ENCODE measurements at regions not wholly inside any gene's neighbourhood (a gene's known extent, or its start where the extent isn't known, plus 50 kb on each side); places are given as distances from the start of the nearest gene placed in this dataset.

- no peak for DNase-seq (ENCODE audit: low spot score)
- H3K27ac ChIP-seq = no peak overlapping the region
- TF ChIP-seq CTCF (IDR thresholded peaks at IDR 0.05) = no peak
- H3K4me3 ChIP-seq = no peak overlapping the region
Observed at GRCh38 chrX:8927701-8928100, 106.2 kb downstream of the FAM9B start.

DNA sequence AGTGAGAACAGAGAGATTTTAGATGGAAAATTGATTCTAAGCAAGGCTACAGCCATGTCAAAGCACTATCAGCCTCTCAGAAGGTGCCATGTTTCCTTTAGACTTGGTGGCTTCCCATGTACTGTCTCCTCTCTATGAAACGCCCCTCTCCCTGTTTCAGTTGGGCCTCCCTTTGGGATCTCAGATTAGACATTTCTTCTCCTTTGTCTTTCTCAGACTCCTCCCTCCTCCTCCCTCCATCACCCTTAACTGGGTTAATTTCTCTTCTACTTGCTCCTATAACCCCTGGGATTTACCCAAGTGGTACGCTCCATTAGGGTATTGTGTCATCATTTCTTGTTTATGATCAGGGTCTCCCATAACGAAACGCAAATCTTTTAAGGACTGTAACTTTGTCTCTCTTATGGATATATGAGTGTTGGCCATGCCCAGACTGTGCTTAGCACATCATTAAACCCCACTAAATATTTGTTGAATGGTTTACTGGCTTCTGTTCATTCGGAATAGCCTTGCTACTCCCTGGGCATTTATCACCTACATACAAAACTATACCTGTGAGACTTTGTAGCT is 106.8 kb downstream of the FAM9B start:
- TF ChIP-seq CTCF (IDR thresholded peaks at IDR 0.05) = no peak
- Histone ChIP-seq H3K4me3 (no peak overlapping the region), H3K27ac (no peak overlapping the region)
- no peak for DNase-seq (ENCODE audit: low spot score)

- TF ChIP-seq CTCF (IDR thresholded peaks at IDR 0.05) = no peak
- Histone ChIP-seq H3K4me3 (no peak overlapping the region), H3K27ac (no peak overlapping the region)
- DNase-seq (ENCODE audit: low spot score) = no peak
Observed at GRCh38 chrX:8921615-8922014, 112.3 kb downstream of the FAM9B start.

- no peak overlapping the region for H3K4me3 ChIP-seq
- no peak for TF ChIP-seq CTCF (IDR thresholded peaks at IDR 0.05)
- no peak for DNase-seq (ENCODE audit: low spot score)
- H3K27ac ChIP-seq = no peak overlapping the region
Observed at GRCh38 chrX:8919801-8920200, 114.1 kb downstream of the FAM9B start.

DNA sequence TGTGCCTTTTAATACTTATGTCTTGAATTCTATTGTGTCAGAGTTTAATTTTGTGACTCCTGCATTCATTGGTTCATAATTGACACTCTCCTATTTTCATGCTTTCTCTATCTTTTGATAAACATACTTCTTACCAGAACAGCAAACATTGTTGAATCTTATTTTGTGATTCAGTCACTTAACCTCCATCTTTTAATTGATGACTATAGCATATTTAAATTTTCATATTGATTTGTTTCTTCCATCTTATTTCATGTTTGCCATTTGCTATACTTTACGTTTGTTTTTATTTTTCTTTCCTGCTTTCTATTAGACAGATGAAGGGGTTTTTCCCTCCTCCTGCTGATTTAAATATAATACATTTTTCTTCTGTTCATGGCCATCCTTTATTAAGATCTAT is 115.5 kb upstream of the FAM9A start:
- Histone ChIP-seq H3K4me3 (no peak overlapping the region), H3K27ac (no peak overlapping the region)
- no peak for DNase-seq (ENCODE audit: low spot score)
- TF ChIP-seq CTCF (IDR thresholded peaks at IDR 0.05) = no peak

GRCh38 chrX:8914681-8915080 is 113.5 kb upstream of the FAM9A start:
- Histone ChIP-seq H3K4me3 (no peak overlapping the region), H3K27ac (no peak overlapping the region)
- DNase-seq (ENCODE audit: low spot score) = no peak
- no peak for TF ChIP-seq CTCF (IDR thresholded peaks at IDR 0.05)

- peak overlapping the region; percentile 29 to 63 for H3K27ac ChIP-seq
Observed at GRCh38 chrX:8913655-8914409, 112.6 kb upstream of the FAM9A start.

More at GRCh38 chrX:8913655-8914409, 112.6 kb upstream of the FAM9A start:
- no peak overlapping the region for H3K4me3 ChIP-seq
- no peak for DNase-seq (ENCODE audit: low spot score)
- no peak for TF ChIP-seq CTCF (IDR thresholded peaks at IDR 0.05)
